Breast epithelium (tissue), 4 donors: ENCODE measurements at regions not wholly inside any gene's neighbourhood (a gene's known extent, or its start where the extent isn't known, plus 50 kb on each side); places are given as distances from the start of the nearest gene placed in this dataset.

Experiments used
- DNase-seq, 2 donors: peaks; one replicate each; pipeline ENCODE4 v3.0.0-alpha.2; 2019; ENCODE audit warnings: low spot score in 2 of 2
- H3K27ac ChIP-seq, 2 donors: fragments of 200-600 bp; sonication (generic) in 1 of 2; one replicate each; pipeline ENCODE4 v1.5.1; 2016 to 2019; ENCODE audit warnings: mild to moderate bottlenecking in 1 of 2
- H3K27me3 ChIP-seq, 2 donors: fragments of 200-600 bp; sonication (generic) in 1 of 2; one replicate each; pipeline versions ENCODE4 v1.5.1 to v1.6.0; 2017 to 2019; ENCODE audit warnings: control low read depth in 1 of 2, mild to moderate bottlenecking in 1 of 2
- H3K36me3 ChIP-seq: fragments of 200-600 bp; one replicate; pipeline ENCODE4 v1.5.1; 2019
- H3K4me1 ChIP-seq, 2 donors: fragments of 200-600 bp; sonication (generic); one replicate each; pipeline ENCODE4 v1.5.1; 2016 to 2019; ENCODE audit warnings: control low read depth in 1 of 2
- H3K4me3 ChIP-seq, 3 donors: fragments of 200-600 bp; sonication (generic); 1 replicate in 2 of 3; 2 replicates in 1 of 3; pipeline ENCODE4 v1.5.1; 2016 to 2019; ENCODE audit warnings: mild to moderate bottlenecking in 3 of 3, moderate library complexity in 2 of 3
- H3K9me3 ChIP-seq, 2 donors: fragments of 200-600 bp; sonication (generic) in 1 of 2; one replicate each; pipeline ENCODE4 v1.5.1; 2016 to 2019; ENCODE audit warnings: control low read depth in 1 of 2
- POLR2A ChIP-seq: fragments of 450-650 bp; IDR thresholded peaks from one replicate; pipeline ENCODE4 v1.6.1; 2016; ENCODE audit warnings: antibody characterized with exemption, mild to moderate bottlenecking, moderate library complexity
- POLR2AphosphoS5 ChIP-seq, 3 donors: sonication (generic); formaldehyde crosslinking; IDR thresholded peaks; one replicate each; pipeline ENCODE4 v1.6.1; 2017; ENCODE audit warnings: antibody characterized with exemption in 3 of 3
- intact Hi-C: fragments of 100-400 bp; cut with DNase I; formaldehyde crosslinking; loops from one replicate; pipeline ENCODE4 v1.15.1; 2023; ENCODE audit warnings: low total_unique reads
- TF ChIP-seq, protein P1 (sequence below), 3 donors: fragments of 450-650 bp; IDR thresholded peaks; one replicate each; pipeline ENCODE4 v1.5.1; 2016 to 2017; ENCODE audit warnings: antibody characterized with exemption in 3 of 3, mild to moderate bottlenecking in 3 of 3, moderate library complexity in 3 of 3

- no peak overlapping the region for H3K27ac ChIP-seq
- intact Hi-C loops: no loop called here
- DNase-seq: no peak
- peaks cover 0 to 4% of the 10 kb centered on the region in 2 donors for H3K9me3 ChIP-seq
- H3K4me3 ChIP-seq: no peak overlapping the region
- no peaks in the 10 kb centered on the region for H3K36me3 ChIP-seq
- no peaks in the 10 kb centered on the region for H3K27me3 ChIP-seq
- TF ChIP-seq POLR2AphosphoS5 (IDR thresholded peaks at IDR 0.05) (no peak), POLR2A (no peak)
- TF ChIP-seq, protein P1, sequence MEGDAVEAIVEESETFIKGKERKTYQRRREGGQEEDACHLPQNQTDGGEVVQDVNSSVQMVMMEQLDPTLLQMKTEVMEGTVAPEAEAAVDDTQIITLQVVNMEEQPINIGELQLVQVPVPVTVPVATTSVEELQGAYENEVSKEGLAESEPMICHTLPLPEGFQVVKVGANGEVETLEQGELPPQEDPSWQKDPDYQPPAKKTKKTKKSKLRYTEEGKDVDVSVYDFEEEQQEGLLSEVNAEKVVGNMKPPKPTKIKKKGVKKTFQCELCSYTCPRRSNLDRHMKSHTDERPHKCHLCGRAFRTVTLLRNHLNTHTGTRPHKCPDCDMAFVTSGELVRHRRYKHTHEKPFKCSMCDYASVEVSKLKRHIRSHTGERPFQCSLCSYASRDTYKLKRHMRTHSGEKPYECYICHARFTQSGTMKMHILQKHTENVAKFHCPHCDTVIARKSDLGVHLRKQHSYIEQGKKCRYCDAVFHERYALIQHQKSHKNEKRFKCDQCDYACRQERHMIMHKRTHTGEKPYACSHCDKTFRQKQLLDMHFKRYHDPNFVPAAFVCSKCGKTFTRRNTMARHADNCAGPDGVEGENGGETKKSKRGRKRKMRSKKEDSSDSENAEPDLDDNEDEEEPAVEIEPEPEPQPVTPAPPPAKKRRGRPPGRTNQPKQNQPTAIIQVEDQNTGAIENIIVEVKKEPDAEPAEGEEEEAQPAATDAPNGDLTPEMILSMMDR (IDR thresholded peaks at IDR 0.05): no peak
- no peaks in the 10 kb centered on the region for H3K4me1 ChIP-seq
Observed at GRCh38 chr5:66426259-66427138, 169.7 kb upstream of the MAST4 start.

DNA sequence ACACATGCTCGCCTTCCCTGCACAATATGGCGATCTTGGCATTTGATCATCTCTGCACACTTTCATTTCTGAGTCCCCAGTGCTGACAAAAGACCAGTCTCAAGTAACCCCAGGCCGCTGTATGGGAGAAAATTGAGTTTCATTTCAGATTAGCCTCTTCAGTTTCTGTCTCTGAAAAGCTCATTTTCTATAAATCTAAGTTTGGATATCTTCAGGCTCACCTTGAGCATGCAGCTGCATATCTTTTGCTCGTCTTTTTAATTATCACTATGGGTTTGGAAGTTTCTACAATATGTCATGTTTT is 169.1 kb upstream of the MAST4 start:
- no peak for DNase-seq

DNA sequence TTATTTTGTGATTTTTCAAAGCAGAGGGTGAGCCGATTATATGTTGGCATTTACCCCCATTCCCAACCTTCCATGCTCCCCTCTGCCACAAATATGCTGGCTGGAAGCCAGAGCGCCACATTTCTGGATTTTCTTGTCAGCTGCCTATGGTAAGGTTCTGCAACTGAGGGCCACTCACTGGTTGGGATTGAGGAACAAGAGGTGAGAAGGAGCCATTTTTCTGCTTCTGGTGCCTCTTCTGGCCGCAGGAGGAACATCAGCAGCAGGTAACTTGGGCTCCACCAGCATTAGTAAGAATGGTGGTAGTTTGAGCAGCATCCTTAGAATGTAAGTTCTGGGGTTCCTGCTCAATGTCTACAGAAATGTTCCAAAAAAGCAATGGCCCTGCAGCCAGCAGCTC is 159.5 kb upstream of the MAST4 start:
- H3K27ac ChIP-seq: no peak overlapping the region
- no peaks in the 10 kb centered on the region for H3K4me1 ChIP-seq
- no peaks in the 10 kb centered on the region for H3K36me3 ChIP-seq
- DNase-seq: no peak
- H3K9me3 ChIP-seq: no peaks in the 10 kb centered on the region
- TF ChIP-seq, protein P1 (IDR thresholded peaks at IDR 0.05): no peak
- TF ChIP-seq POLR2AphosphoS5 (IDR thresholded peaks at IDR 0.05) (no peak), POLR2A (no peak)
- no peak overlapping the region for H3K4me3 ChIP-seq
- H3K27me3 ChIP-seq: no peaks in the 10 kb centered on the region
- intact Hi-C loops: no loop called here

More for the DNA sequence above, 169.1 kb upstream of the MAST4 start:
- intact Hi-C loops: no loop called here
- H3K36me3 ChIP-seq: no peaks in the 10 kb centered on the region
- H3K9me3 ChIP-seq: peaks cover 0 to 4% of the 10 kb centered on the region in 2 donors
- no peak overlapping the region for H3K27ac ChIP-seq
- H3K27me3 ChIP-seq: no peaks in the 10 kb centered on the region
- H3K4me3 ChIP-seq: no peak overlapping the region
- no peaks in the 10 kb centered on the region for H3K4me1 ChIP-seq
- TF ChIP-seq POLR2AphosphoS5 (IDR thresholded peaks at IDR 0.05) (no peak), POLR2A (no peak)
- TF ChIP-seq, protein P1 (IDR thresholded peaks at IDR 0.05): no peak

DNA sequence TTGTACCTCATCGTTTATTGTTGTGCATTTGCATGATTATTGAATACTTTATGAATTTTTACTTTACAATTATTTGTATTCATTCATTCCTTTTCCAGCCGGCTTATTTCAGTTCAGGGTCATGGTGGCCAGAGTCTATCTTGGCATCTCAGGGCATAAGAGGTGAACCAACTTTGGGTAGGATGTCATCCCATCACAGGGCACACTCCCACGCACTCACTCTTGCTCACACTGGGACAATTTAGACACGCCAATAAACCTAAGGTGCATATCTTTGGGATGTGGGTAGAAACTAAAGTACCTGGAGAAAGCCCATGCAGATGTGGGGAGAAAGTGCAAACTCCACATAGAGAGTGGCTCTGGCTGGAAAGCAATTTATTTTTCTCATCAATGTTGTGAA is 158.1 kb upstream of the MAST4 start:
- no peaks in the 10 kb centered on the region for H3K36me3 ChIP-seq
- intact Hi-C loops: no loop called here
- no peak overlapping the region for H3K4me3 ChIP-seq
- no peak for DNase-seq
- H3K4me1 ChIP-seq: no peaks in the 10 kb centered on the region
- no peak overlapping the region for H3K27ac ChIP-seq
- H3K27me3 ChIP-seq: no peaks in the 10 kb centered on the region
- TF ChIP-seq POLR2AphosphoS5 (IDR thresholded peaks at IDR 0.05): no peak
- TF ChIP-seq, protein P1 (IDR thresholded peaks at IDR 0.05): no peak
- TF ChIP-seq POLR2A: no peak
- H3K9me3 ChIP-seq: no peaks in the 10 kb centered on the region

DNA sequence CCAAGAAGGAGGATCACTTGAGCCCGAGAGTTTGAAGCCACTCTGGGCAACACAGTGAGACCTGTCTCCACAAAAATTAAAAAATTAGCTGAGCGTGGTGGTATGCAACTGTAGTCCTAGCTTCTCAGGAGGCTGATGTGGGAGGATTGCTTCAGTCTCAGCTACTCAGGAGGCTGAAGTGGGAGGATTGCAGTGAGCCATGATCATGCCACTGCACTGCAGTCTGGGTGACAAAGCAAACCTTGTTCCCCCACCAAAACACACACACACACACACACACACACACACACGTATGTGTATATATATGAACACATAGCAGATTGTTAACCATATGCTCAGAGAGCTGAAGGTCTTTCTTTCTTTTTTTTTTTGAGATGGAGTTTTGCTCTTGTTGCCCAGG is 157.5 kb upstream of the MAST4 start:
- H3K27ac ChIP-seq: no peak overlapping the region
- no peaks in the 10 kb centered on the region for H3K4me1 ChIP-seq
- no peaks in the 10 kb centered on the region for H3K27me3 ChIP-seq
- H3K4me3 ChIP-seq: no peak overlapping the region
- no peaks in the 10 kb centered on the region for H3K36me3 ChIP-seq
- no peaks in the 10 kb centered on the region for H3K9me3 ChIP-seq
- intact Hi-C loops: no loop called here
- TF ChIP-seq POLR2A: no peak
- TF ChIP-seq, protein P1 (IDR thresholded peaks at IDR 0.05): no peak
- no peak for TF ChIP-seq POLR2AphosphoS5 (IDR thresholded peaks at IDR 0.05)
- DNase-seq: no peak
